A549 (cell line): ENCODE measurements at regions not wholly inside any gene's neighbourhood (a gene's known extent, or its start where the extent isn't known, plus 50 kb on each side); places are given as distances from the start of the nearest gene placed in this dataset.

ENCODE experiments used
- ATAC-seq, 2 experiments: fragments of 200-7000 bp in 1 of 2; fragments of >200 bp in 1 of 2; cut with Nextera tagmentation in 1 of 2; cut with Tn5 transposase in 1 of 2; 3 replicates each; pipeline versions ENCODE4 v1.8.0 to v1.9.1; 2018 to 2020; ENCODE audit warnings: mild to moderate bottlenecking in 1 of 2, moderate library complexity in 1 of 2
- CTCF ChIA-PET: fragments of 300-600 bp; sonication (Branson Sonifier 250); formaldehyde crosslinking; extraction: SDS; loops from one replicate; lab custom pipeline; 2021; ENCODE audit warnings: antibody characterized with exemption, inconsistent platforms; lab: Yijun Ruan, JAX
- POLR2A ChIA-PET: fragments of 350-600 bp; formaldehyde crosslinking; extraction: SDS; loops from one replicate; lab custom pipeline; 2021; ENCODE audit warnings: antibody characterized with exemption, inconsistent platforms; lab: Yijun Ruan, JAX
- DNase-seq, 2 experiments: peaks; one replicate each; pipeline versions ENCODE4 v3.0.0 to v3.0.0-alpha.2; 2011 to 2016; ENCODE audit warnings: low read depth in 1 of 2, low spot score in 1 of 2
- FAIRE-seq: peaks from 2 replicates; lab custom pipeline; 2011; peaks lifted over from hg19 to GRCh38; lab: Jason Lieb, UNC
- H3K27ac ChIP-seq, 2 experiments: fragments of >200 bp; sonication (Bioruptor Twin); formaldehyde crosslinking; 3 replicates each; pipeline ENCODE4 v1.5.1; 2016 to 2017
- H3K4me1 ChIP-seq: fragments of >200 bp; sonication (Bioruptor Twin); formaldehyde crosslinking; 3 replicates; pipeline ENCODE4 v1.6.1; 2016
- H3K4me2 ChIP-seq: fragments of >200 bp; sonication (Bioruptor Twin); formaldehyde crosslinking; 3 replicates; pipeline ENCODE4 v1.6.1; 2016
- H3K4me3 ChIP-seq: fragments of >200 bp; sonication (Bioruptor Twin); formaldehyde crosslinking; 3 replicates; pipeline ENCODE4 v1.5.1; 2016
- H3K9me3 ChIP-seq: fragments of >200 bp; sonication (Bioruptor Twin); formaldehyde crosslinking; 3 replicates; pipeline ENCODE4 v1.6.1; 2016
- CEBPB ChIP-seq, 2 experiments: fragments of >200 bp in 1 of 2; sonication (Bioruptor Twin) in 1 of 2; formaldehyde crosslinking in 1 of 2; IDR thresholded peaks; 2 replicates each; pipeline ENCODE4 v1.6.1; 2012 to 2016
- EHF ChIP-seq: fragments of 250-450 bp; sonication (Bioruptor Pico); IDR thresholded peaks from 2 replicates; pipeline ENCODE4 v1.5.0; 2020; ENCODE audit warnings: mild to moderate bottlenecking
- EHMT2 ChIP-seq: fragments of 200-600 bp; sonication (generic); IDR thresholded peaks from 2 replicates; pipeline ENCODE4 v1.6.1; 2016; ENCODE audit warnings: antibody characterized with exemption, low read depth, mild to moderate bottlenecking, moderate library complexity
- EP300 ChIP-seq, 2 experiments: fragments of >200 bp; sonication (Bioruptor Twin); formaldehyde crosslinking; IDR thresholded peaks; 2 replicates in 1 of 2; 3 replicates in 1 of 2; pipeline ENCODE4 v1.6.1; 2016 to 2017
- FOSB ChIP-seq: fragments of 250-450 bp; sonication (Bioruptor Pico); IDR thresholded peaks from 2 replicates; pipeline ENCODE4 v1.5.0; 2020; ENCODE audit warnings: mild to moderate bottlenecking, moderate library complexity
- HEYL ChIP-seq: fragments of 250-450 bp; sonication (Bioruptor Pico); IDR thresholded peaks from 2 replicates; pipeline ENCODE4 v1.8.0; 2021; ENCODE audit warnings: mild to moderate bottlenecking, moderate library complexity
- HOXB13 ChIP-seq: fragments of 250-450 bp; sonication (Bioruptor Pico); IDR thresholded peaks from 2 replicates; pipeline ENCODE4 v1.5.0; 2020; ENCODE audit warnings: low read depth, mild to moderate bottlenecking, moderate library complexity
- JUNB ChIP-seq: fragments of >200 bp; sonication (Bioruptor Twin); formaldehyde crosslinking; IDR thresholded peaks from 2 replicates; pipeline ENCODE4 v1.6.1; 2016
- MAFK ChIP-seq: fragments of 450-650 bp; IDR thresholded peaks from 2 replicates; pipeline ENCODE4 v1.6.1; 2014; ENCODE audit not compliant: partially characterized antibody
- MYC ChIP-seq: IDR thresholded peaks from 2 replicates; pipeline ENCODE4 v1.6.1; 2012; ENCODE audit warnings: mild to moderate bottlenecking, inconsistent platforms, low read length, improper control_type of control experiment, borderline replicate concordance
- PHF8 ChIP-seq: fragments of 200-600 bp; sonication (generic); IDR thresholded peaks from 2 replicates; pipeline ENCODE4 v1.6.1; 2016; ENCODE audit warnings: low read depth, mild to moderate bottlenecking, antibody characterized with exemption, moderate library complexity, borderline replicate concordance
- POLR2A ChIP-seq: IDR thresholded peaks from 2 replicates; pipeline ENCODE4 v1.6.1; 2012; ENCODE audit warnings: mild to moderate bottlenecking, low read length
- RAD21 ChIP-seq, 2 experiments: fragments of >200 bp in 1 of 2; sonication (Bioruptor Twin) in 1 of 2; formaldehyde crosslinking in 1 of 2; IDR thresholded peaks in 1 of 2; conservative IDR thresholded peaks in 1 of 2; 2 replicates in 1 of 2; 3 replicates in 1 of 2; pipeline ENCODE4 v1.6.1; 2012 to 2018; ENCODE audit warnings: inconsistent platforms in 1 of 2
- TFCP2L1 ChIP-seq: fragments of 250-450 bp; sonication (Bioruptor Pico); IDR thresholded peaks from 2 replicates; pipeline ENCODE4 v1.5.0; 2021; ENCODE audit warnings: mild to moderate bottlenecking
- ZC3H11A ChIP-seq: fragments of 450-650 bp; IDR thresholded peaks from 2 replicates; pipeline ENCODE4 v1.6.1; 2014; ENCODE audit warnings: antibody characterized with exemption, mild to moderate bottlenecking
- WGBS: methylation state at CpG from one replicate; pipeline ENCODE4 v1.1.6; 2017; ENCODE audit errors: missing lambda C conversion rate; 5-methylcytosine and 5-hydroxymethylcytosine counted together
- TF ChIP-seq, protein P1 (sequence below): IDR thresholded peaks from 2 replicates; pipeline ENCODE4 v1.6.1; 2012; ENCODE audit warnings: low read depth, borderline replicate concordance
- TF ChIP-seq, protein P2 (sequence below): fragments of 150-350 bp; IDR thresholded peaks from 2 replicates; pipeline ENCODE4 v1.6.1; 2014; ENCODE audit warnings: low read depth, mild to moderate bottlenecking, low read length
- TF ChIP-seq, protein P3 (sequence below): fragments of 250-450 bp; sonication (Bioruptor Pico); IDR thresholded peaks from 2 replicates; pipeline ENCODE4 v1.5.0; 2021; ENCODE audit warnings: mild to moderate bottlenecking, moderate library complexity, borderline replicate concordance
- TF ChIP-seq, protein P4 (sequence below): fragments of 250-450 bp; sonication (Bioruptor Pico); IDR thresholded peaks from 2 replicates; pipeline ENCODE4 v1.5.0; 2020; ENCODE audit warnings: low read depth, mild to moderate bottlenecking, moderate library complexity
- TF ChIP-seq, protein P5 (sequence below): IDR thresholded peaks from 2 replicates; pipeline ENCODE4 v1.6.1; 2012
- TF ChIP-seq, protein P6 (sequence below): fragments of >200 bp; sonication (Bioruptor Twin); formaldehyde crosslinking; IDR thresholded peaks from 2 replicates; pipeline ENCODE4 v1.6.1; 2016

DNA sequence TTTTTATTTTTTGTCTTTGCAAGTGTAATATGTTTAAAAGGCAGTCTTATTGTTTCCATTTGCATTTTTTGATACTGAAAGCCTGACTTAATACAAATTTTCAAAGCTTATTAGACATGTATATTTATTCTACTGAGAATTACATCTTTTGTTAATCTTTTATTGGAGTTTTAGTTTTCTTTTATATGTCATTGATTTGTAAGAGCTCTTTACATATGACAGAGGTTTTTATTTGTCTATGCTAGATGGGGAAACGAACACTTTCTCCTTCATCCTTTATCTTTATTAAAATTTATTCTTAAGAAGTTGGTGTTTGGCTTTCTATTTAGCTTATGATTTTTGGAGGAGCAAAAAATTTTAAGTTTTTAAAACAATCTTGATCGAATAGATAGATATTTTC lies 234.4 kb upstream of the SRRM4 start:
- POLR2A ChIA-PET, result no interaction called here
- H3K4me3 ChIP-seq, result no peak overlapping the region
- CTCF ChIA-PET, result interaction anchor here (0.6 kb wide), 1 partner anchor 107 kb away, joined by 3 read pairs; no protein-coding TSS in a partner anchor
- no peak overlapping the region for H3K4me2 ChIP-seq
- ATAC-seq, result no peak
- WGBS, result 4% methylated on average over 2 of the region's 2 CpGs
- no peak for DNase-seq
- TF ChIP-seq ZC3H11A (no peak), MYC (no peak), PHF8 (no peak), MAFK (no peak), JUNB (no peak), TFCP2L1 (CRISPR knock-in tag) (no peak), EHF (CRISPR knock-in tag) (no peak), CEBPB (IDR thresholded peaks at IDR 0.05) (no peak), HEYL (CRISPR knock-in tag) (no peak)
- TF ChIP-seq, protein P1, sequence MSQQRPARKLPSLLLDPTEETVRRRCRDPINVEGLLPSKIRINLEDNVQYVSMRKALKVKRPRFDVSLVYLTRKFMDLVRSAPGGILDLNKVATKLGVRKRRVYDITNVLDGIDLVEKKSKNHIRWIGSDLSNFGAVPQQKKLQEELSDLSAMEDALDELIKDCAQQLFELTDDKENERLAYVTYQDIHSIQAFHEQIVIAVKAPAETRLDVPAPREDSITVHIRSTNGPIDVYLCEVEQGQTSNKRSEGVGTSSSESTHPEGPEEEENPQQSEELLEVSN, result no peak
- TF ChIP-seq, protein P2, sequence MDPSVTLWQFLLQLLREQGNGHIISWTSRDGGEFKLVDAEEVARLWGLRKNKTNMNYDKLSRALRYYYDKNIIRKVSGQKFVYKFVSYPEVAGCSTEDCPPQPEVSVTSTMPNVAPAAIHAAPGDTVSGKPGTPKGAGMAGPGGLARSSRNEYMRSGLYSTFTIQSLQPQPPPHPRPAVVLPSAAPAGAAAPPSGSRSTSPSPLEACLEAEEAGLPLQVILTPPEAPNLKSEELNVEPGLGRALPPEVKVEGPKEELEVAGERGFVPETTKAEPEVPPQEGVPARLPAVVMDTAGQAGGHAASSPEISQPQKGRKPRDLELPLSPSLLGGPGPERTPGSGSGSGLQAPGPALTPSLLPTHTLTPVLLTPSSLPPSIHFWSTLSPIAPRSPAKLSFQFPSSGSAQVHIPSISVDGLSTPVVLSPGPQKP, result no peak
- TF ChIP-seq, protein P3, sequence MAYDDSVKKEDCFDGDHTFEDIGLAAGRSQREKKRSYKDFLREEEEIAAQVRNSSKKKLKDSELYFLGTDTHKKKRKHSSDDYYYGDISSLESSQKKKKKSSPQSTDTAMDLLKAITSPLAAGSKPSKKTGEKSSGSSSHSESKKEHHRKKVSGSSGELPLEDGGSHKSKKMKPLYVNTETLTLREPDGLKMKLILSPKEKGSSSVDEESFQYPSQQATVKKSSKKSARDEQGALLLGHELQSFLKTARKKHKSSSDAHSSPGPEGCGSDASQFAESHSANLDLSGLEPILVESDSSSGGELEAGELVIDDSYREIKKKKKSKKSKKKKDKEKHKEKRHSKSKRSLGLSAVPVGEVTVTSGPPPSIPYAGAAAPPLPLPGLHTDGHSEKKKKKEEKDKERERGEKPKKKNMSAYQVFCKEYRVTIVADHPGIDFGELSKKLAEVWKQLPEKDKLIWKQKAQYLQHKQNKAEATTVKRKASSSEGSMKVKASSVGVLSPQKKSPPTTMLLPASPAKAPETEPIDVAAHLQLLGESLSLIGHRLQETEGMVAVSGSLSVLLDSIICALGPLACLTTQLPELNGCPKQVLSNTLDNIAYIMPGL, result no peak
- TF ChIP-seq, protein P4, sequence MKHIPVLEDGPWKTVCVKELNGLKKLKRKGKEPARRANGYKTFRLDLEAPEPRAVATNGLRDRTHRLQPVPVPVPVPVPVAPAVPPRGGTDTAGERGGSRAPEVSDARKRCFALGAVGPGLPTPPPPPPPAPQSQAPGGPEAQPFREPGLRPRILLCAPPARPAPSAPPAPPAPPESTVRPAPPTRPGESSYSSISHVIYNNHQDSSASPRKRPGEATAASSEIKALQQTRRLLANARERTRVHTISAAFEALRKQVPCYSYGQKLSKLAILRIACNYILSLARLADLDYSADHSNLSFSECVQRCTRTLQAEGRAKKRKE (CRISPR knock-in tag), result no peak
- TF ChIP-seq, protein P5, sequence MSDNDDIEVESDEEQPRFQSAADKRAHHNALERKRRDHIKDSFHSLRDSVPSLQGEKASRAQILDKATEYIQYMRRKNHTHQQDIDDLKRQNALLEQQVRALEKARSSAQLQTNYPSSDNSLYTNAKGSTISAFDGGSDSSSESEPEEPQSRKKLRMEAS, result no peak
- TF ChIP-seq, protein P6, sequence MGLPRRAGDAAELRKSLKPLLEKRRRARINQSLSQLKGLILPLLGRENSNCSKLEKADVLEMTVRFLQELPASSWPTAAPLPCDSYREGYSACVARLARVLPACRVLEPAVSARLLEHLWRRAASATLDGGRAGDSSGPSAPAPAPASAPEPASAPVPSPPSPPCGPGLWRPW, result no peak
- FAIRE-seq, result no peak
- no peaks in the 10 kb centered on the region for H3K9me3 ChIP-seq
- no peak overlapping the region for H3K27ac ChIP-seq
- no peaks in the 10 kb centered on the region for H3K4me1 ChIP-seq

DNA sequence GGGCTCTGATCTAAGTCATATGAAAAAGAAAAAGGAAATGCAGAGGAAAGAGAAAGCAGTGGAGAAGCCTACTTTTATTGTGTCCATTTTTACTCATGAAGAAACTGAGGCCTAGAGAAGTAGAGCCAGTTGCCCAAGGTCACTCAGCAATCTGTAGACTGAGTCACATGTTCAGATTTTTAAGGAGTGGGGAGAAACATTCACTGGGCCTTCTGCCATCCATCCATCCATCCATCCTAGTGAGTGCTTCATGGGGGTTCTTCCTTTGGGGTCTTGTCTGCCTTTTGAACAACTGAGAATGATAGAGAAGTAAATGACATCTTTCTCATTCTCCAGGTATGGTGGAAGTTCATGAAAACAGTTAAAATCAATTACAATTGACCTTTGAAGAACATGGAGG lies 233.6 kb upstream of the SRRM4 start:
- FAIRE-seq (no peak), ATAC-seq (no peak), DNase-seq (no peak)
- Histone ChIP-seq H3K27ac (no peak overlapping the region), H3K4me3 (no peak overlapping the region), H3K9me3 (no peaks in the 10 kb centered on the region), H3K4me2 (no peak overlapping the region), H3K4me1 (no peaks in the 10 kb centered on the region)
- TF ChIP-seq HOXB13 (CRISPR knock-in tag) (no peak), EHMT2 (no peak), RAD21 (conservative IDR thresholded peaks at IDR 0.05 in 1 of 2, IDR thresholded peaks at IDR 0.05 in 1 of 2) (no peak), POLR2A (no peak), FOSB (no peak), EP300 (IDR thresholded peaks at IDR 0.05) (no peak)
- ChIA-PET CTCF (no interaction called here), POLR2A (no interaction called here)
